Sigmoid colon (tissue), 6 donors: ENCODE measurements at regions not wholly inside any gene's neighbourhood (a gene's known extent, or its start where the extent isn't known, plus 50 kb on each side); places are given as distances from the start of the nearest gene placed in this dataset.
A peak's percentile ranks its signal among the peaks of the same experiment; 100 is the strongest.

Experiments
- DNase-seq: peaks from one replicate; pipeline ENCODE4 v3.0.0-alpha.2; 2019
- H3K27ac ChIP-seq, 4 donors: fragments of 200-600 bp; sonication (generic); one replicate each; pipeline ENCODE4 v1.5.1; 2016 to 2019; ENCODE audit warnings: mild to moderate bottlenecking in 1 of 4
- H3K27me3 ChIP-seq, 3 donors: fragments of 200-600 bp; sonication (generic); one replicate each; pipeline ENCODE4 v1.5.1; 2019; ENCODE audit warnings: mild to moderate bottlenecking in 1 of 3
- H3K36me3 ChIP-seq, 4 donors: fragments of 200-600 bp; sonication (generic); one replicate each; pipeline ENCODE4 v1.5.1; 2016 to 2019
- H3K4me1 ChIP-seq, 4 donors: fragments of 200-600 bp; sonication (generic); one replicate each; pipeline ENCODE4 v1.5.1; 2017 to 2019
- H3K4me3 ChIP-seq, 4 donors: fragments of 200-600 bp; sonication (generic); one replicate each; pipeline ENCODE4 v1.5.1; 2017 to 2019; ENCODE audit warnings: mild to moderate bottlenecking in 2 of 4, moderate library complexity in 1 of 4
- H3K9me3 ChIP-seq, 4 donors: fragments of 200-600 bp in 3 of 4; sonication (generic) in 3 of 4; one replicate each; pipeline versions ENCODE4 v1.5.1 to v1.6.1; 2013 to 2019
- EP300 ChIP-seq, 4 donors: sonication (generic); formaldehyde crosslinking; IDR thresholded peaks; one replicate each; pipeline ENCODE4 v1.6.1; 2017; ENCODE audit warnings: antibody characterized with exemption in 4 of 4
- POLR2A ChIP-seq, 2 donors: fragments of 450-650 bp; IDR thresholded peaks; one replicate each; pipeline ENCODE4 v1.6.1; 2016; ENCODE audit warnings: antibody characterized with exemption in 2 of 2, mild to moderate bottlenecking in 2 of 2, moderate library complexity in 2 of 2
- POLR2AphosphoS5 ChIP-seq, 4 donors: sonication (generic); formaldehyde crosslinking; IDR thresholded peaks; one replicate each; pipeline ENCODE4 v1.6.1; 2017; ENCODE audit warnings: antibody characterized with exemption in 4 of 4
- WGBS, 2 donors: extraction: QIAGEN DNeasy Blood & Tissue Kit; methylation state at CpG; one replicate each; pipeline ENCODE4 v1.1.7; 2013; 5-methylcytosine and 5-hydroxymethylcytosine counted together
- intact Hi-C: fragments of 100-400 bp; cut with DNase I; formaldehyde crosslinking; loops from one replicate; pipeline ENCODE4 v1.15.1; 2023
- TF ChIP-seq, protein P1 (sequence below), 4 experiments: fragments of 450-650 bp in 3 of 4; fragments of 200-600 bp in 1 of 4; IDR thresholded peaks; one replicate each; pipeline ENCODE4 v1.5.1; 2016 to 2019; ENCODE audit warnings: antibody characterized with exemption in 4 of 4, mild to moderate bottlenecking in 3 of 4, moderate library complexity in 2 of 4
- donor health status: healthy with polysubstance abuse.
- donor health status: healthy.

DNA sequence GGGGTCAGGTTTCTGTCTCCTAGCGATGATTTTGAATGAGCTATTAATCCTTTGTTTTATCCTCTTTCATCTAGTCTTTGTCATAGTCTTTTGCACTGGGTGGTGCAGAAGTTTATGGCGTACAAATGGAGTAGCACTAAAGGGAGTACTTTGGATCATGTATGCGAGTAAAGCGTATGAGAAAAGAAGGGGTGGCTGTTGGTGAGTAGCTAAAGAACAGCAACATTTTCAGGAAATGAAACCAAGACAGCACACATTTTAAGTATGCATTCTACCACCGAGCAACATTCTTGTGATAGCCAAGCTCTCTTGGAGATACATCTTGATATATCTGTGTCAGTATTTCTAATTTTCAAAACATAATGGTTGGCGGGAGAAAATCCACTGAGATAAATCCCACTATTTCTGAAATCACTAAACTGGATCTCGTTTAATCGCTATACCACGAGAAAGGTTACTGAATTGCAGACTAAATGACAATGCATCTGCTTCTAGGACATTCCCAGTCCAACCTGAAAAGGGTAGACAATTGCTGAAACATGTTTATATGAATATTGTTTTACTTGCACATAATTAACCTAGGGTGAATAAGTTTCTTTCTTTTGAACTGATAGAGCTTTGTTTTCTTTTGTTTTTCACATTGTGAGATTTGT is 196.1 kb downstream of the TRIM27 start:
- H3K4me3 ChIP-seq, result no peak overlapping the region
- H3K9me3 ChIP-seq, result no peaks in the 10 kb centered on the region
- H3K27me3 ChIP-seq, result peaks cover 0 to 97% (median 19%) of the 10 kb centered on the region in 3 donors
- no peak for DNase-seq
- no peaks in the 10 kb centered on the region for H3K36me3 ChIP-seq
- TF ChIP-seq POLR2AphosphoS5 (IDR thresholded peaks at IDR 0.05), result no peak
- TF ChIP-seq, protein P1, sequence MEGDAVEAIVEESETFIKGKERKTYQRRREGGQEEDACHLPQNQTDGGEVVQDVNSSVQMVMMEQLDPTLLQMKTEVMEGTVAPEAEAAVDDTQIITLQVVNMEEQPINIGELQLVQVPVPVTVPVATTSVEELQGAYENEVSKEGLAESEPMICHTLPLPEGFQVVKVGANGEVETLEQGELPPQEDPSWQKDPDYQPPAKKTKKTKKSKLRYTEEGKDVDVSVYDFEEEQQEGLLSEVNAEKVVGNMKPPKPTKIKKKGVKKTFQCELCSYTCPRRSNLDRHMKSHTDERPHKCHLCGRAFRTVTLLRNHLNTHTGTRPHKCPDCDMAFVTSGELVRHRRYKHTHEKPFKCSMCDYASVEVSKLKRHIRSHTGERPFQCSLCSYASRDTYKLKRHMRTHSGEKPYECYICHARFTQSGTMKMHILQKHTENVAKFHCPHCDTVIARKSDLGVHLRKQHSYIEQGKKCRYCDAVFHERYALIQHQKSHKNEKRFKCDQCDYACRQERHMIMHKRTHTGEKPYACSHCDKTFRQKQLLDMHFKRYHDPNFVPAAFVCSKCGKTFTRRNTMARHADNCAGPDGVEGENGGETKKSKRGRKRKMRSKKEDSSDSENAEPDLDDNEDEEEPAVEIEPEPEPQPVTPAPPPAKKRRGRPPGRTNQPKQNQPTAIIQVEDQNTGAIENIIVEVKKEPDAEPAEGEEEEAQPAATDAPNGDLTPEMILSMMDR (IDR thresholded peaks at IDR 0.05), result no peak
- no peak for TF ChIP-seq POLR2A (IDR thresholded peaks at IDR 0.05)
- no peak overlapping the region for H3K27ac ChIP-seq
- peaks cover 0 to 8% (median 0%) of the 10 kb centered on the region in 4 donors for H3K4me1 ChIP-seq
- 67 to 81% methylated on average over 9 of the region's 9 CpGs for WGBS, 2 donors
- intact Hi-C loops, result no loop called here

DNA sequence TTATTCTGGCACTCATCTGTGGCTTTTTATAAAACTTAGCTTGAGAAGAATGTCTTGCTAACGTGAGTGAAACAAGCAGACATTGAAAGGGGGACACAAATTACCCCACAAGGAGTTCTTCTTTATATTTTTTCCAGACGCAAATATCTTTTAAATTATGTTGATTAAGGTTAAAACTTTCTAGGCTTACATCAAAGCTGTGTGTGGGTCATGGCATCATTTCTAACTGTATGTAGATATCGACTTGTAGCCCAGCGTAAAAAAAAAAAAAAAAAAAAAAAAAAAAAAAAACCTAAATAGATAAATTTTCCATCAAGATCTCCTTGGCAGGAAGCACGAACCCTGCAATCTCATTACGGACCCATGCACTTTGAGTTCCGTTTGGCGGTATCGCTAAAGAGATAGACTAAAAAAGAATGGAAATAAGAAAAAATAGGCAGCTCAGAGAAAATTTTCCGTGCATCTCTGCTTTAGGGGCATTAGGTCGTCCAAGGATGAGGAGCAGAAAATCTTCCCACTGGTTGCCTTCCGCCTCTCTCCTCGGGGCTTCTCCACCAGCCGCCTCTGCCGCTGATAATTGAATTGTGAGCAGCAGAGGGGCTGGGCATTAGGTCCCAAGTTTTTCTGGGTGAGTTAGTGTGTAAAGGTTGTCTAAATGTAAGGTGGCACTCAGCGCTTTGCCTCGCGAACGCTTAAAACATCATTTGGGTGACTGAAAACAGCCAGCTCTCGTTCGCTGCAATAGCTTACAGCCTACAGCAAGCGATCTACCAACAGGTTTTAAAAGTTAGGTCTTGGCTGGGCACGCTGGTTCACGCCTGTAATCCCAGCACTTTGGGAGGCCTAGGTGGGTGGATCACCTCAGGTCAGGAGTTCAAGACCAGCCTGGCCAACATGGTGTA is 194.0 kb downstream of the TRIM27 start:
- Histone ChIP-seq H3K9me3 (peaks cover 0 to 7% (median 3%) of the 10 kb centered on the region in 4 donors), H3K27ac (no peak overlapping the region), H3K36me3 (no peaks in the 10 kb centered on the region), H3K27me3 (peaks cover 6 to 97% (median 29%) of the 10 kb centered on the region in 3 donors), H3K4me1 (peaks cover 0 to 8% (median 0%) of the 10 kb centered on the region in 4 donors), H3K4me3 (peak overlapping the region in 3 of 4 donors; percentile 29 to 47 (median 43))
- intact Hi-C loops, result no loop called here
- TF ChIP-seq POLR2A (IDR thresholded peaks at IDR 0.05), result no peak
- TF ChIP-seq, protein P1 (IDR thresholded peaks at IDR 0.05), result no peak
- no peak for TF ChIP-seq POLR2AphosphoS5 (IDR thresholded peaks at IDR 0.05)
- TF ChIP-seq EP300 (IDR thresholded peaks at IDR 0.05), result no peak
- WGBS, 2 donors, result 12 to 33% methylated on average over 24 of the region's 24 CpGs
- DNase-seq, result no peak

DNA sequence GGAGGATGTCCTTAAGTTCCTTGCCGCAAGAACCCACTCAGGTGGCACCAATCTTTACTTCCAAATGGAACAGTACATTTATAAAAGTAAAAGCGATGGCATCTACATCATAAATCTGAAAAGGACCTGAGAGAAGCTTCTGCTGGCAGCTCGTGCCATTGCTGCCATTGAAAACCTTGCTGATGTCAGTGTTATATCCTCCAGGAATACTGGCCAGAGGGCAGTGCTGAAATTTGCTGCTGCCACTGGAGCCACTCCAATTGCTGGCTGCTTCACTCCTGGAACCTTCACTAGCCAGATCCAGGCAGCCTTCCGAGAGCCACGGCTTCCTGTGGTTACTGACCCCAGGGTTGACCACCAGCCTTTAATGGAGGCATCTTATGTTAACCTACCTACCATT is 191.7 kb downstream of the TRIM27 start:
- TF ChIP-seq POLR2A (IDR thresholded peaks at IDR 0.05) (no peak), POLR2AphosphoS5 (IDR thresholded peaks at IDR 0.05) (no peak), EP300 (IDR thresholded peaks at IDR 0.05) (no peak)
- TF ChIP-seq, protein P1 (IDR thresholded peaks at IDR 0.05), result no peak
- Histone ChIP-seq H3K27ac (no peak overlapping the region), H3K27me3 (peaks cover 17 to 100% (median 37%) of the 10 kb centered on the region in 3 donors), H3K4me1 (peaks cover 0 to 8% (median 0%) of the 10 kb centered on the region in 4 donors), H3K36me3 (no peaks in the 10 kb centered on the region), H3K4me3 (no peak overlapping the region), H3K9me3 (peaks cover 0 to 7% (median 3%) of the 10 kb centered on the region in 4 donors)
- DNase-seq, result no peak
- intact Hi-C loops, result no loop called here
- 50 to 72% methylated on average over 5 of the region's 5 CpGs for WGBS, 2 donors

DNA sequence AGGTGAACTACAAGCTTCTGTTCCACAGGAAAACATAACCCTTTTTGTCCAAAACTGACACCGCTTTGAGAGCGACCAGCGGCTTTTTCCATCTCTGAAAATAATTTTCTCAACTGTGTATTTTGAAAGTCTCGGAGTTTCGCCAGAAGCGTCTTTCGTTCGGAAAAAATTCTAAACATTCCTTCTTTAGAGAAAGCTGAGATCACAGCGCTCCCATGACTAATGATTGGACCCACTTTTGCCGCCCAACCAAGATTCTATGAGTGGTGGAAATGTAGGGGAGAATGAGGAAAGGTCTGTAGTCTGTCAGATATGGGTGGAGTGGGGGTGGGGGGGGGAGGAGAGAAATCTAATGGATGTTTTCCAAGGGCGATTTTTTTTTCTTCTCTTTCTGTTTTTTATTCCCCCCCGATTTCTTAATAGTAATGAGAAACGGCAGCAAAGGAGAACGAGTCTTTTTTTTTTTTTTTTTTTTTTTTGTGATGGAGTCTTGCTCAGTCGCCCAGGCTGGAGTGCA is 189.3 kb downstream of the TRIM27 start:
- TF ChIP-seq POLR2AphosphoS5 (IDR thresholded peaks at IDR 0.05), result no peak
- Histone ChIP-seq H3K27ac (no peak overlapping the region), H3K9me3 (peaks cover 0 to 7% (median 5%) of the 10 kb centered on the region in 4 donors), H3K4me3 (no peak overlapping the region), H3K36me3 (no peaks in the 10 kb centered on the region), H3K27me3 (peaks cover 21 to 100% (median 59%) of the 10 kb centered on the region in 3 donors), H3K4me1 (no peaks in the 10 kb centered on the region)
- DNase-seq, result no peak
- intact Hi-C loops, result no loop called here
- WGBS, 2 donors, result 32 to 66% methylated on average over 15 of the region's 15 CpGs

DNA sequence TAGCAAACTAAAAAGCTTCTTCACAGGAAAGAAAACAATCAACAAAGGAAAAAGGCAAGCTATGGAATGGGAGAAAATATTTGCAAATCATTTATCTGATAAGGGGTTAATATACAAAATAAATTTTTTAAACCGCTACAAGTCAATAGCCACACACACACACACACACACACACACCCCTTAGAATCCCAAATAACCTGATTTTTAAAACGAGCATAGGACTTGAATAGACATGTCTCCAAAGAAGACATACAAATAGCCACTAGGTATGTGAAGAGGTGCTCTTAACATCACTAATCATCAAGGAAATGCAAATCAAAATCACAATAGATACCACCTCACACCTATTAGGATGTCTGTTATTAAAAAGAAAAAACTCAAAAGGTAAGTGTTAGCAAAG is 187.7 kb downstream of the TRIM27 start:
- no peak for DNase-seq
- TF ChIP-seq, protein P1 (IDR thresholded peaks at IDR 0.05), result no peak
- TF ChIP-seq POLR2A (IDR thresholded peaks at IDR 0.05) (no peak), EP300 (IDR thresholded peaks at IDR 0.05) (no peak), POLR2AphosphoS5 (IDR thresholded peaks at IDR 0.05) (no peak)
- Histone ChIP-seq H3K27ac (no peak overlapping the region), H3K4me3 (no peak overlapping the region), H3K36me3 (no peaks in the 10 kb centered on the region), H3K9me3 (peaks cover 0 to 7% (median 6%) of the 10 kb centered on the region in 4 donors), H3K27me3 (peaks cover 21 to 100% (median 75%) of the 10 kb centered on the region in 3 donors), H3K4me1 (no peaks in the 10 kb centered on the region)
- 13 to 42% methylated on average over 2 of the region's 2 CpGs for WGBS, 2 donors
- intact Hi-C loops, result no loop called here
